Loucy (cell line): ENCODE measurements at regions not wholly inside any gene's neighbourhood (a gene's known extent, or its start where the extent isn't known, plus 50 kb on each side); places are given as distances from the start of the nearest gene placed in this dataset.

Experiments
- CTCF ChIP-seq: fragments of 200-600 bp; sonication (generic); conservative IDR thresholded peaks from 2 replicates; pipeline ENCODE4 v1.5.1; 2014; ENCODE audit warnings: mild to moderate bottlenecking, antibody characterized with exemption, low read length
- EZH2phosphoT487 ChIP-seq: fragments of 200-600 bp; IDR thresholded peaks from 2 replicates; pipeline ENCODE4 v1.6.1; 2018; ENCODE audit warnings: antibody characterized with exemption, mild to moderate bottlenecking, moderate library complexity, borderline replicate concordance

GRCh38 chr4:184959786-184960185 is 58.5 kb upstream of the HELT start:
- no peak for TF ChIP-seq CTCF
- no peak for TF ChIP-seq EZH2phosphoT487
